DMS 273 (cell line): ENCODE measurements at regions not wholly inside any gene's neighbourhood (a gene's known extent, or its start where the extent isn't known, plus 50 kb on each side); places are given as distances from the start of the nearest gene placed in this dataset.

Experiments
- DNase-seq: peaks from one replicate; lab custom pipeline; 2025; ENCODE audit not compliant: unreplicated experiment; lab: John Stamatoyannopoulos, UW

GRCh38 chr14:79967453-79967852, 243.9 kb downstream of the DIO2 start:
- no peak for DNase-seq

GRCh38 chr14:79967001-79967400, 244.3 kb downstream of the DIO2 start:
- DNase-seq, result no peak

DNA sequence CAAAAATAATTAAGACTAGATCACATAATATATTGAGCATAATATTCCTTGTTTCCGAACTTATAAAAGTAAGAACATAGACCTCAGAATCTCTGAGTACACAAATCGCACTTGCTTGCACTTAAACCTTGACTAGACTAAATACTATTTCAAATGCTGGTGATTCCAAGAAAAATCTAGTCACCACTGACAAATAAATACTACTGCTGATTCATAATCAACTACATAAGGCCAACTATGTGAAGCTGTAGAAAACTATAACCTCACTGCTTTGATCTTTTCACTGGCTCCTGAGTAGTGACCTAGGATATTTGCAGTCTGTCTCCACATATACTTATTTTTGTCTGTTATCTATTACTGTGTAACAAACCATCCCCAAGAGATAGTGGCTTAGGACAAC, 245.4 kb downstream of the DIO2 start:
- no peak for DNase-seq

DNA sequence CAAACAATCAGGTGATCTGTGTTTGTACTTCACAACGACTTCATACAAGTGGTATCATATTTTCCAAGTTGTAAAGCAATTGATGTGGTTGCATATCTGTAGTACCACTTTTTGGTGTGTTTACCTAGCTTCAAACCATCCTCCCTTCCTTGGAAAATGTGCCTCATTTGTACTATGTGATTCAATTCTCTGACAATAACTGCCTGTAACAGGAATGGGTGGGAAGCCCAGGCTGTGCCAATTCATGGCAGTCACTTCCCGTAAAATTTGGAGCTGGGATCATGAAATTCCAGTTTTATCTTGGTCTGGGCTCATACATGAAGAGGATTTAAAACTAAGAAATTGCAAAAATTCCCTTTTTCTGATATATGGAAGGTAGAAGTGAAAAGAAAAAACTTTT, 250.1 kb downstream of the DIO2 start:
- DNase-seq, result no peak

DNA sequence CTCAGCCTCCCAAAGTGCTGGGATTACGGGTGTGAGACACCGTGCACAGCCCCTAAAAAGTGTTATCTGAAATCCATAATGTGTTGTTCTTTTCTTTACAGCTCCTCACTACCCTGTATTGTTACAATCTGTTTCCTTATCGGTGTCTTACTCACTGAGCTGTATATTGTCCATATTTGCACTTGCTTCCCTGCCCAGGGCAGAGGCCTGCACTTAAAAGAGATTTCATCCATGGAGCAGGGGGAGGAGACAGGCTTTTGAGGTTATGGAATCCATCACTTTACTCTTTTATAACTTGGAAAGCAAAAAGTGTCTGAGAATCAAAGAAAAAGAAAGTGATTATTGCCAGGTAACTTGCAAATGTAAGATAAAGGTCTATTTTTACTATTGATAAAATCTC, 251.0 kb downstream of the DIO2 start:
- no peak for DNase-seq

DNA sequence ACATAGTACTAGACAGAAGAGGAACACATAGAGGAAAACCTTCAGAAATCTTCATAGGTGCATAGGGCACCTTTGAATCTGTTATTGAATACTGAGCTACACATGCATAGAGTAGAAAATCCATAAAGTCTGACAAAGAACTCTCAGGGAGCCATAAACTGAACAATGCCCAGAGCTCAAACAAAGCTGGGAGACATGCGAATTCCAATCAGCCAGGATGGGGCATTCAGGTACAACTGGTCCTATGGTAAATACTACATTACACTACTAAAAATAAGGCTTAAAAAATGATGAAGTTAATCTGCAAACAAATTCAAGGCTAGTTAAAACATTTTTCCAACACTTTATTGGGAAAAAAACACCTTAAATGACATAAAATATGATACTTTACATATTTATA, 259.7 kb downstream of the DIO2 start:
- DNase-seq, result no peak

DNA sequence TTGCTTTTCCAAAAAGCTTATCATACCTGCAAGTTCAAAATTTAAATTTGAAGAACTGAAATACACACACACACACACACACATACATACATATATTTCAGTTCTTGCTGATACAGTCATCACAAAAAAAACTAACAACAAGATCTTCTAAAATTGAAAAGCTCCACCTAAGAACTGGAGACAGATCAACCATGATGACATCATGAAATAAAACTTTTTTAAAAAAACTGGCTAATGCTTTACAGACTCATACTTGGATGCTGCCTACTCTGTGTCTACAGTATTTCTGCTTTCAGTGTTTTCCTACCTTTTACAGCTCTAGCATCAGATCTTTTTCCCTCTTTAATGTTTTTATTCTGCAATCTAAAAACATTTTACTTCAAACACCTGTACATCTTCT, 261.4 kb downstream of the DIO2 start:
- no peak for DNase-seq

- no peak for DNase-seq
These were observed 263.8 kb downstream of the DIO2 start for GRCh38 chr14:79947440-79948054.

- no peak for DNase-seq
These were observed 272.1 kb downstream of the DIO2 start for GRCh38 chr14:79939235-79939634.

- no peak for DNase-seq
These were observed 273.1 kb downstream of the DIO2 start for GRCh38 chr14:79938185-79938584.

DNA sequence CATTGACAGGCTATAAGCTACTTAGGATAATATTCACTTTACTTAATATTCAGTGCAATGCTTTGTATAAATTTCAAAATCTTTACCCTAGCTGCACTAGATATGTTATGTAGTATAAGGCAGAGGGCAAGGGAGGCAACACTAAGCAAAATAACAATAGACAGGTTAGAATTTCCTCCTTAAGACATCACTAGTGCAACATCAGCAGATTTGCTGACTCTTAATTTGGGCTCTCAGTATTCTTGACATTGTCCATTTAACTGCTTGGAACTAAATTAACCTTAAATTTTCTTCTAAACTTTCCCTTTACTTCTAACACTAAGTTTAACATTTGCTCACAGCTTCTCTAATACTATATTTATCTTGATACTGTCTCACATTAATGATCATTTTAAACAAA, 273.9 kb downstream of the DIO2 start:
- DNase-seq, result no peak

DNA sequence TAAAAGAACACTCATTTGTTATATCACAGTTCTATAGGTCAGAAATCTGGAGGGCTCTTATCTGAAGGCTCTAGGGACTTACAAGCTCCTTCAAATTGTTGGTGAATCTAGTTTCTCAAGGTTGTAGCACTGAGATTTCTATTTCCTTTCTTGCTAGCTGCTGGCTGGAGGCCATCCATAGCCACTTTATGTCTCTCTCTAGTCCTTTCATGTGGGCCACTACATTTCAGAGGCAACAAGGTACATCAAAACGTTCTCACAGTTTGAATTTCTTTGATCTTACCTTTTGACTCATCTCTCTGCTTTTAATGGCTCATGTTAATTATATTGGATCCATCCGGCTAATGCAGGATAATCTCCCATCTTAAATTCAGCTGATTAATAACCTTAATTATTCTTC, 286.8 kb downstream of the DIO2 start:
- no peak for DNase-seq

DNA sequence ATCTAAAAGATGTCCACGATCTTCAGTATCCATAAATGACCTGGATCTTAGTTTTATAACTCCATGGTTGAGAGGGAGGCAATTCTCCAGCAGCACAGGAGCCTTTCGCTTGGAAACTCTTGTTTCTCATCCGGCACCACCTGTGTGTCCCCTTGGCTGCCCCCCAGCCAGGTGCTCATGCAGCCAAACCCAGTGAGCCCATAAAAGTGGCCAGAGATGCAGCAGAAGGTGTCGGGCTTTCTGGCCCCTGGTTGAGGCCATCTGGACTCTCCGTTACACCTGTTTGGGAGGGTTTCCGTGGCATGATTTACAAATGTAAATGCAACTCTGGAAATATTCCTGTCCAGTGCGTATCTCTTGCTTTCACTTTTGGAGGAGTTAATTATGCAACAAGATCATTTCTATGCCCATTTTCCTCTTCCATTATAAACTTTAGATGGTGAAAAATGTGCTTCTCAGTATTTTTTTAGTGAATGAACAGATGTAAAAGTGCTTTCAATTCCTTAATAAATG, 291.1 kb downstream of the DIO2 start:
- DNase-seq, result peak; percentile 12
